ENCODE measurements at regions not wholly inside any gene's neighbourhood (a gene's known extent, or its start where the extent isn't known, plus 50 kb on each side); places are given as distances from the start of the nearest gene placed in this dataset.

GRCh38 chr2:187847245-187848208, 293.3 kb upstream of the TFPI start:
- H3K36me3 ChIP-seq (ENCODE audit: insufficient read depth) = no peaks in the 10 kb centered on the region
- WGBS = 85% methylated on average over 1 of the region's 1 CpG

GRCh38 chr2:187851955-187852561, 297.8 kb upstream of the TFPI start:
- no peak for DNase-seq (ENCODE audit: extremely low spot score)
- WGBS = 56% methylated on average over 5 of the region's 5 CpGs
- Histone ChIP-seq H3K36me3 (ENCODE audit: insufficient read depth) (no peaks in the 10 kb centered on the region), H3K27ac (ENCODE audit: low read depth) (no peak overlapping the region), H3K4me1 (ENCODE audit: insufficient read depth) (no peaks in the 10 kb centered on the region), H3K4me3 (ENCODE audit: low read depth, low read length) (no peak overlapping the region)

More at GRCh38 chr2:187847245-187848208, 293.3 kb upstream of the TFPI start:
- Histone ChIP-seq H3K27ac (ENCODE audit: low read depth) (no peak overlapping the region), H3K4me3 (ENCODE audit: low read depth, low read length) (no peak overlapping the region), H3K4me1 (ENCODE audit: insufficient read depth) (no peaks in the 10 kb centered on the region)
- no peak for DNase-seq (ENCODE audit: extremely low spot score)

- H3K27ac ChIP-seq (ENCODE audit: low read depth) = no peak overlapping the region
- H3K4me3 ChIP-seq (ENCODE audit: low read depth, low read length) = no peak overlapping the region
- H3K4me1 ChIP-seq (ENCODE audit: insufficient read depth) = no peaks in the 10 kb centered on the region
- DNase-seq (ENCODE audit: extremely low spot score) = no peak
- no peaks in the 10 kb centered on the region for H3K36me3 ChIP-seq (ENCODE audit: insufficient read depth)
- WGBS = 30% methylated on average over 1 of the region's 1 CpG
Observed at GRCh38 chr2:187853381-187853791, 299.2 kb upstream of the TFPI start.

GRCh38 chr2:187854801-187855200, 300.6 kb upstream of the TFPI start:
- no peaks in the 10 kb centered on the region for H3K36me3 ChIP-seq (ENCODE audit: insufficient read depth)
- no peaks in the 10 kb centered on the region for H3K4me1 ChIP-seq (ENCODE audit: insufficient read depth)
- no peak for DNase-seq (ENCODE audit: extremely low spot score)
- H3K27ac ChIP-seq (ENCODE audit: low read depth) = no peak overlapping the region
- H3K4me3 ChIP-seq (ENCODE audit: low read depth, low read length) = no peak overlapping the region

GRCh38 chr2:187855689-187856088, 301.5 kb upstream of the TFPI start:
- 95% methylated on average over 5 of the region's 5 CpGs for WGBS

GRCh38 chr2:187857826-187858225, 303.6 kb upstream of the TFPI start:
- H3K4me1 ChIP-seq (ENCODE audit: insufficient read depth) = no peaks in the 10 kb centered on the region
- no peak overlapping the region for H3K4me3 ChIP-seq (ENCODE audit: low read depth, low read length)
- H3K27ac ChIP-seq (ENCODE audit: low read depth) = no peak overlapping the region
- H3K36me3 ChIP-seq (ENCODE audit: insufficient read depth) = no peaks in the 10 kb centered on the region
- 77% methylated on average over 1 of the region's 1 CpG for WGBS
- no peak for DNase-seq (ENCODE audit: extremely low spot score)

More at GRCh38 chr2:187855689-187856088, 301.5 kb upstream of the TFPI start:
- Histone ChIP-seq H3K36me3 (ENCODE audit: insufficient read depth) (no peaks in the 10 kb centered on the region), H3K4me1 (ENCODE audit: insufficient read depth) (no peaks in the 10 kb centered on the region), H3K27ac (ENCODE audit: low read depth) (no peak overlapping the region), H3K4me3 (ENCODE audit: low read depth, low read length) (no peak overlapping the region)
- DNase-seq (ENCODE audit: extremely low spot score) = no peak

GRCh38 chr2:187862715-187863114, 308.5 kb upstream of the TFPI start:
- H3K4me3 ChIP-seq (ENCODE audit: low read depth, low read length) = no peak overlapping the region
- no peak overlapping the region for H3K27ac ChIP-seq (ENCODE audit: low read depth)
- no peak for DNase-seq (ENCODE audit: extremely low spot score)
- H3K36me3 ChIP-seq (ENCODE audit: insufficient read depth) = no peaks in the 10 kb centered on the region
- WGBS = 24% methylated on average over 3 of the region's 3 CpGs
- H3K4me1 ChIP-seq (ENCODE audit: insufficient read depth) = no peaks in the 10 kb centered on the region

- H3K4me1 ChIP-seq (ENCODE audit: insufficient read depth) = no peaks in the 10 kb centered on the region
- no peak overlapping the region for H3K27ac ChIP-seq (ENCODE audit: low read depth)
- no peak overlapping the region for H3K4me3 ChIP-seq (ENCODE audit: low read depth, low read length)
- DNase-seq (ENCODE audit: extremely low spot score) = no peak
- 91% methylated on average over 4 of the region's 4 CpGs for WGBS
- H3K36me3 ChIP-seq (ENCODE audit: insufficient read depth) = no peaks in the 10 kb centered on the region
Observed at GRCh38 chr2:187865025-187865424, 310.8 kb upstream of the TFPI start.

- Histone ChIP-seq H3K4me3 (ENCODE audit: low read depth, low read length) (no peak overlapping the region), H3K4me1 (ENCODE audit: insufficient read depth) (no peaks in the 10 kb centered on the region), H3K27ac (ENCODE audit: low read depth) (no peak overlapping the region), H3K36me3 (ENCODE audit: insufficient read depth) (no peaks in the 10 kb centered on the region)
- 95% methylated on average over 8 of the region's 8 CpGs for WGBS
- DNase-seq (ENCODE audit: extremely low spot score) = no peak
Observed at GRCh38 chr2:187867165-187867564, 312.9 kb upstream of the TFPI start.

- no peaks in the 10 kb centered on the region for H3K36me3 ChIP-seq (ENCODE audit: insufficient read depth)
- H3K4me3 ChIP-seq (ENCODE audit: low read depth, low read length) = no peak overlapping the region
- no peak for DNase-seq (ENCODE audit: extremely low spot score)
- H3K27ac ChIP-seq (ENCODE audit: low read depth) = no peak overlapping the region
- no peaks in the 10 kb centered on the region for H3K4me1 ChIP-seq (ENCODE audit: insufficient read depth)
- WGBS = 84% methylated on average over 9 of the region's 9 CpGs
Observed at GRCh38 chr2:187869195-187869594, 315.0 kb upstream of the TFPI start.

- 89% methylated on average over 3 of the region's 3 CpGs for WGBS
- H3K27ac ChIP-seq (ENCODE audit: low read depth) = no peak overlapping the region
- no peaks in the 10 kb centered on the region for H3K36me3 ChIP-seq (ENCODE audit: insufficient read depth)
- no peak overlapping the region for H3K4me3 ChIP-seq (ENCODE audit: low read depth, low read length)
- DNase-seq (ENCODE audit: extremely low spot score) = no peak
- H3K4me1 ChIP-seq (ENCODE audit: insufficient read depth) = no peaks in the 10 kb centered on the region
Observed at GRCh38 chr2:187871506-187871905, 317.3 kb upstream of the TFPI start.

GRCh38 chr2:187873132-187873531, 318.9 kb upstream of the TFPI start:
- Histone ChIP-seq H3K36me3 (ENCODE audit: insufficient read depth) (no peaks in the 10 kb centered on the region), H3K4me1 (ENCODE audit: insufficient read depth) (no peaks in the 10 kb centered on the region), H3K27ac (ENCODE audit: low read depth) (no peak overlapping the region), H3K4me3 (ENCODE audit: low read depth, low read length) (no peak overlapping the region)
- WGBS = 94% methylated on average over 2 of the region's 2 CpGs
- DNase-seq (ENCODE audit: extremely low spot score) = no peak

- H3K4me3 ChIP-seq (ENCODE audit: low read depth, low read length) = no peak overlapping the region
- 41% methylated on average over 2 of the region's 2 CpGs for WGBS
- DNase-seq (ENCODE audit: extremely low spot score) = no peak
- no peak overlapping the region for H3K27ac ChIP-seq (ENCODE audit: low read depth)
- no peaks in the 10 kb centered on the region for H3K36me3 ChIP-seq (ENCODE audit: insufficient read depth)
- no peaks in the 10 kb centered on the region for H3K4me1 ChIP-seq (ENCODE audit: insufficient read depth)
Observed at GRCh38 chr2:187874786-187875185, 320.6 kb upstream of the TFPI start.

Data from urinary bladder (tissue), 3 donors.